HG03439 (cell line): ENCODE measurements at regions not wholly inside any gene's neighbourhood (a gene's known extent, or its start where the extent isn't known, plus 50 kb on each side); places are given as distances from the start of the nearest gene placed in this dataset.
"Not testable (repeated sequence)": the region's sequence is repeated elsewhere in the genome, so short reads cannot be mapped to it uniquely, and the experiment has no call there.

Experiments used
- ATAC-seq: cut with Tn5 transposase; IDR thresholded peaks from one replicate; pipeline ENCODE4 v1.9.1; 2021; ENCODE audit warnings: mild to moderate bottlenecking, moderate library complexity; ENCODE audit not compliant: unreplicated experiment

GRCh38 chr6:120384671-120385070 is 949.6 kb downstream of the TBC1D32 start:
- no peak for ATAC-seq

DNA sequence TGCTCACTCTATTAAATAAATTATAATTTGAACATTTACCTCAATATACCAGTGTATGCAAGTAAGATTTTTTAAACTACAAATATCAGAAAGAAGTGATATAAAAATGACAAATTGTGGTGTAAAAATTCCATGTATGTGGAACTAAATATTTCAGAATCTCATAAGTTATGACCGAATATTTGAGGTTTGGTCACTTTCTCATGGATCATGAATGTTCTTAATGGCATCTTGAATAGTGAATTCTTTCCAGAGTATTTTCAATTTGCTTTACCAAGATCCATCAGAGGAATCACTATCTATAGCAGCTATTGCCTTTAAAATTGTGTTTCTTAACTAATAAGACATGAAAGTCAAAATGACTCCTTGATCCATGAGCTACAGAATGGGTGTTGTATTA is 950.6 kb downstream of the TBC1D32 start:
- ATAC-seq, result no peak

- ATAC-seq, result peak; percentile 90
Measured at GRCh38 chr6:120378582-120379220, 955.6 kb downstream of the TBC1D32 start.

- no peak for ATAC-seq
Measured at GRCh38 chr6:120373185-120373584, 961.1 kb downstream of the TBC1D32 start.

GRCh38 chr6:120363429-120363828 is 970.9 kb downstream of the TBC1D32 start:
- ATAC-seq, result no peak

- ATAC-seq, result not testable (repeated sequence)
Measured at GRCh38 chr6:120358535-120358934, 975.7 kb downstream of the TBC1D32 start.

DNA sequence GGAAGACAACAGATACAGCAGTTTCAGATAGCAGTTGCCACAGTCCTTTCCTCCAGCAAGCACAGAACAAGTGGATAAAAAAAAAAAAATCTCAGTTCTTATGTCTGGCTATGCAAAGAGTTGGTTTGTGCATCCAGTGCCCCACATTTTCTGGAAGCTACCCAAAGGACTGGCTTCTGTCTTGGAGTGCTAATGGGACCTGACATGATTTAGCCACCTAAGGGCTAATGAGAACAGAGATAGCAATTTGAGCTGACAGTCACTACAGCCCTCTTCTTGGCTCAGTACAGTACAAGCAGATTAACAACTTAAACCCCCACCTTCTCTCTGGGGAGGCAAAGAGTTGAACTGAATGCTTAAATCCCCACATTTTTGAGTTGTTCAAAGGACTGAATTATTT is 976.8 kb downstream of the TBC1D32 start:
- no peak for ATAC-seq

DNA sequence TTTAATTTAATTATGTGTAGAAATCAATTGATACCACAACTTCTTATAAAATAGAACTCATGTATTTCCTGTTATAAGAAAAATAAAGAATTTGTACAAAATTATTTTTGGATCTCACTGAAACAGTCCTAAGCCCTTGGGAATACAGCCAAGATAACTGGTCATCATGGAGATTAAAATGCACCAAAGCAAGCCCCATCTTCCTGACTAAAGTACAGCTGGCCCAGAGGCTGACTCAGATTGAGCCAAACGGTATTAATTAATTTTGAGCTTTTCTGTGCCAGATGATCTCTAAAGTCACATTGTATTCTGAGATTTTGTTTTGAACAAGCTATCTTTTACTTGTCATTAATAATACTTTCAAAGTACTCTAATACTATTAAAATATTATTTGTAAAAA is 978.5 kb downstream of the TBC1D32 start:
- no peak for ATAC-seq

DNA sequence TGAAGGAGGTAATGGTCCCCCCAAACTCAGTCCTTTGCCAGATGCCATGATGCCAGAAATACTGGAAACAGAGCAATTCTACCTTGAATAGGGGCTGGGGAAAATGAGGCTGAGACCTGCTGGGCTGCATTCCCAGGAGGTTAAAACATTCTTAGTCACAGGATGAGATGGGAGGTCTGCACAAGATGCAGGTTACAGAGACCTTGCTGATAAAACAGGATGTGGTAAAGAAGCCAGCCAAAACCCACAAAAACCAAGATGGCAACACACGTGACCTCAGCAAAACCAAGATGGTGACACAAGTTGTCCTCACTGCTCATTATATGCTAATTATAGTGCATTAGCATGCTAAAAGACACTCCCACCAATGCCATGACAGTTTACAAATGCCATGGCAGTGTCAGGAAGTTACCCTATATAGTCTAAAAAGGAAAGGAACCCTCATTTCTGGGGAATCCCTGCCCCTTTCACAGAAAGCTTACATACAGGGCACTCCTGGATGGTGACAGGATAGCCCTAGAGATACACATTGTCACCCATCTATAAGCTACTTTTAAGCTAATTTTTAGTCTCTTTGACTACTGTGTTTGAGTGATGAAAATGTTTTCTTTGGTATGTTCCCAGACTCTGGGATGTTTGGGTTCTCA is 979.7 kb downstream of the TBC1D32 start:
- ATAC-seq, result no peak

DNA sequence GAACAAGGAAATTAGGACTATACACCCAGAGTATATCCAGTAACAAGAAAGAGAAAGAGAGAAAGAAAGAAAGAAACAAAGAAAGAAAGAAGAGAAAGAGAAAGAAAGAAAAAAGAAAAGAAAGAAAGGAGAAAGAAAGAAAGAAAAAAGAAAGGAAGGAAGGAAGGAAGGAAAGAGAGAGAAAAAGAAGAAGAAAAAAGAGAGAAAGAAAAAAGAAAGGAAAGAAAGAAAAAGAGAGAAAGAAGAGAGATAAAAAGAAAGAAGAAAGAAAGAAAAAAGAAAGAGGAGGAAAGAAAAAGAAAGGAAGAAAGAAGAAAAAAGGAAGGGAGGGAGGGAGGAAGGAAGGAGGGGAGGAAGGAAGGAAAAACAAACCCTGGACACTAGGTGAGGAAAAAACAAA is 981.8 kb downstream of the TBC1D32 start:
- no peak for ATAC-seq

GRCh38 chr6:120348926-120349325 is 985.4 kb downstream of the TBC1D32 start:
- no peak for ATAC-seq

- ATAC-seq, result no peak
Measured at GRCh38 chr6:120328521-120328920, 979.0 kb upstream of the MAN1A1 start.

- no peak for ATAC-seq
Measured at GRCh38 chr6:120320481-120321162, 971.1 kb upstream of the MAN1A1 start.

- no peak for ATAC-seq
Measured at GRCh38 chr6:120304223-120304622, 954.7 kb upstream of the MAN1A1 start.

DNA sequence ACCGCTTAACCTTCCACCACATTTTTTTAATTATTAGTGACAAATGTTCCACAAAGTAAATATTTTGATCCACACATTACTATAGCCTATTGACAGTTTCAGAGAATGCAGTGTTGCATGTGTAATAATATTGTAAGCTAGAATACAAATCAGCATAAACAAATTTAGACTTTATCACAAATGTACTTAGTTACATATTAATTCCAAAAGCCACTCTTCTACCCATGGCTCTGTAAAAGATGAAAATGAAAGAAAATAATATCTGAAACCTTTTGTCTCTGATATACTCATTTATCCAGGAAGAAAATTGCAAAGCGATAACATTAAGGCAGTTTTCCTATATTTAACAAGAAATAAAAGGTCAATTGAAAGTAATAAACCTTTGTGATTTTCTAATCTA is 954.0 kb upstream of the MAN1A1 start:
- no peak for ATAC-seq

GRCh38 chr6:120302041-120302440 is 952.5 kb upstream of the MAN1A1 start:
- no peak for ATAC-seq

DNA sequence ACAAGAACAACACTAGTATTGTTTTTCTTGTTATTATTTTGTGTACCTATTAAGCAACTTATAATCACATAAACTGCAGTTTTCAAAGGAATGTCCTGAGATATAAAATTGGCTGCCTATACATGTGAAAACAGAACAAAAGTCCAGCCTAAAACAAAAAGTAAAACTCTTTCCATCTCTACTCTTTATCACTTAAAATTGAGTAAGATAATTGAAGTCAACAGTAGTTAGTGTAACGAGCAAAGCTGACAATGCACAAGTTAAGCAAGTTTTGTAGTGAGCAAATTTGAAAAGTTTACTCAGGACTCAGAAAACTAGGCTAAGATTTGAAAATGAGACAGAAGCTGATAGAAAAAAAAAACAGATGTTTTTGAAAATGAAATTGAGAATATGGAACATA is 941.4 kb upstream of the MAN1A1 start:
- ATAC-seq, result no peak

GRCh38 chr6:120282005-120282404 is 932.4 kb upstream of the MAN1A1 start:
- no peak for ATAC-seq

GRCh38 chr6:120279466-120280167 is 930.1 kb upstream of the MAN1A1 start:
- ATAC-seq, result no peak

DNA sequence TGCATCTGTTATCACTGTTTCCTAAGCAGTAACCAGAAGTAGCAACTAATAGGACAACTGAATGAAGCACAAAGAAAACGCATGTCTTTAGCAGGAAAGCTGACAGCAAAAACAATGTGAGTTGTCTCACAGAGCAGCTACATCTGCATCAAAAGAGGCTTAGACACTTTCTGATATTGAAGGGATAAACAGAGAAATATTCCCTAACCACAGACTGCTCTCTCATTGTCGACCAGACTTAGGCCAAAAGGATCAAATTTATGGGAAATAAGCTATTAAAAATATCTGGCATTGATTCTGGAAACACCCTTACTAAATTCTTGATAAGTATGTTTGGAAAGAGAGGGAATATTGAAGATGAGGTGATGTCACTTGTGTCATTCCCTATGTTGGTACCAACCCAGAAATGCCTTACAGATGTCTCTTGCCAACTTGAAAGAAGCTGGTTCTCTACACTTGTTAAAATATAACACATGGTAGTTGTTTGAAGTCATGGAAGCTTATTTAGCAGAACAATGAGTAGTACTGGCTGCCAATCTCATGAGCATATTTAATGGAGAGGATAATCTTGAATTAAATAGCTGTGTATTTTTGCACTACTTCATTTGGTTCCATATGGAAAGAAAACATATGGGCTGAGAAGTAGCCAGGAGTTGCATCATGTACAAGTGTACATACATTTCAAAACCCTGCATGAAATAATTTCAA is 929.3 kb upstream of the MAN1A1 start:
- no peak for ATAC-seq

DNA sequence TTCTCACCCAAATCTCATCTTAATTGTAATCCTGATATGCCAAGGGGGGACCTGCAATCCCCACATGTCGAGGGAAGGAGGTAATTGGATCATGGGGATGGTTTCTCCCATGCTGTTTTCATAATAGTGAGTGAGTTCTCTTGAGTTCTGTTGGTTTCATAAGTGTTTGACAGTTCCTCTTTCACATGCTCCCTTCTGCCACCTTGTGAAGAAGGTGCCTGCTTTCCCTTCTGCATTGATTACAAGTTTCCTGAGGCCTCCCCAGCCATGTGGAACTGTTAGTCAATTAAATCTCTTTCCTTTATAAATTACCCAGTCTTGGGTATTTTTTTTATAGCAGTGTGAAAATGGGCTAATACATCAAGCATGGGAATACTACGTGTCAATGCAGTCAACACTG is 925.0 kb upstream of the MAN1A1 start:
- ATAC-seq, result peak; percentile 67
